ENCODE measurements at regions not wholly inside any gene's neighbourhood (a gene's known extent, or its start where the extent isn't known, plus 50 kb on each side); places are given as distances from the start of the nearest gene placed in this dataset.
A peak's percentile ranks its signal among the peaks of the same experiment; 100 is the strongest.

DNA sequence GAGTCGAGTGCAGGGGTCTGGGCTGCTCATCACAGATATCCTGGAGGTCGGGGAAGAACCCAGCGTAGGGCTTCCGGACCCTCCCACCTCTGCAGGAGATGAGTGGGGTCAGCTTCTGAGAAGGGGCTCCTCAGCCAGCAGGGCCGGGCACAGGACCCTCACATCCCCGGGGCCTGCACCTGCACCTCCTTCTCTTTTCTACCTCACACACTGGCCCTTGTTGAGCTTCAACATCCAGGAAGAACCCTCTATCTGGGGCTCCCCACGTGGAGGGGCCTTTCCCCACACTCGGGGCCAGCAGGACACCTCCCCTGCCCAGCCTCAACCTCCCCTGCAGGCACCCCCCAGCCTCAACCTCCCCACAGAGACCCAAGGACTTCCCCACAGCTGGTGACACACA is 299.4 kb downstream of the CTTN start:
- TF ChIP-seq, protein P1, sequence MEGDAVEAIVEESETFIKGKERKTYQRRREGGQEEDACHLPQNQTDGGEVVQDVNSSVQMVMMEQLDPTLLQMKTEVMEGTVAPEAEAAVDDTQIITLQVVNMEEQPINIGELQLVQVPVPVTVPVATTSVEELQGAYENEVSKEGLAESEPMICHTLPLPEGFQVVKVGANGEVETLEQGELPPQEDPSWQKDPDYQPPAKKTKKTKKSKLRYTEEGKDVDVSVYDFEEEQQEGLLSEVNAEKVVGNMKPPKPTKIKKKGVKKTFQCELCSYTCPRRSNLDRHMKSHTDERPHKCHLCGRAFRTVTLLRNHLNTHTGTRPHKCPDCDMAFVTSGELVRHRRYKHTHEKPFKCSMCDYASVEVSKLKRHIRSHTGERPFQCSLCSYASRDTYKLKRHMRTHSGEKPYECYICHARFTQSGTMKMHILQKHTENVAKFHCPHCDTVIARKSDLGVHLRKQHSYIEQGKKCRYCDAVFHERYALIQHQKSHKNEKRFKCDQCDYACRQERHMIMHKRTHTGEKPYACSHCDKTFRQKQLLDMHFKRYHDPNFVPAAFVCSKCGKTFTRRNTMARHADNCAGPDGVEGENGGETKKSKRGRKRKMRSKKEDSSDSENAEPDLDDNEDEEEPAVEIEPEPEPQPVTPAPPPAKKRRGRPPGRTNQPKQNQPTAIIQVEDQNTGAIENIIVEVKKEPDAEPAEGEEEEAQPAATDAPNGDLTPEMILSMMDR (IDR thresholded peaks at IDR 0.05), result no peak
- Mint-ChIP-seq H3K9me3 (ENCODE audit: low read depth) (peaks cover 10% of the 10 kb centered on the region), H3K27me3 (ENCODE audit: low read depth) (peaks cover 22% of the 10 kb centered on the region), H3K36me3 (ENCODE audit: low read depth) (no peaks in the 10 kb centered on the region), H3K4me1 (ENCODE audit: low read depth) (no peaks in the 10 kb centered on the region), H3K4me3 (ENCODE audit: unreplicated experiment) (no peak overlapping the region), H3K27ac (ENCODE audit: unreplicated experiment) (no peak overlapping the region)
- no peak for DNase-seq (ENCODE audit: low spot score)

GRCh38 chr11:70698871-70699270 is 300.5 kb downstream of the CTTN start:
- DNase-seq (ENCODE audit: low spot score), result peak; percentile 69
- Mint-ChIP-seq H3K36me3 (ENCODE audit: low read depth) (no peaks in the 10 kb centered on the region), H3K27ac (ENCODE audit: unreplicated experiment) (no peak overlapping the region), H3K27me3 (ENCODE audit: low read depth) (peaks cover 10% of the 10 kb centered on the region), H3K4me1 (ENCODE audit: low read depth) (no peaks in the 10 kb centered on the region), H3K9me3 (ENCODE audit: low read depth) (peaks cover 10% of the 10 kb centered on the region), H3K4me3 (ENCODE audit: unreplicated experiment) (no peak overlapping the region)
- TF ChIP-seq, protein P1 (IDR thresholded peaks at IDR 0.05), result no peak

DNA sequence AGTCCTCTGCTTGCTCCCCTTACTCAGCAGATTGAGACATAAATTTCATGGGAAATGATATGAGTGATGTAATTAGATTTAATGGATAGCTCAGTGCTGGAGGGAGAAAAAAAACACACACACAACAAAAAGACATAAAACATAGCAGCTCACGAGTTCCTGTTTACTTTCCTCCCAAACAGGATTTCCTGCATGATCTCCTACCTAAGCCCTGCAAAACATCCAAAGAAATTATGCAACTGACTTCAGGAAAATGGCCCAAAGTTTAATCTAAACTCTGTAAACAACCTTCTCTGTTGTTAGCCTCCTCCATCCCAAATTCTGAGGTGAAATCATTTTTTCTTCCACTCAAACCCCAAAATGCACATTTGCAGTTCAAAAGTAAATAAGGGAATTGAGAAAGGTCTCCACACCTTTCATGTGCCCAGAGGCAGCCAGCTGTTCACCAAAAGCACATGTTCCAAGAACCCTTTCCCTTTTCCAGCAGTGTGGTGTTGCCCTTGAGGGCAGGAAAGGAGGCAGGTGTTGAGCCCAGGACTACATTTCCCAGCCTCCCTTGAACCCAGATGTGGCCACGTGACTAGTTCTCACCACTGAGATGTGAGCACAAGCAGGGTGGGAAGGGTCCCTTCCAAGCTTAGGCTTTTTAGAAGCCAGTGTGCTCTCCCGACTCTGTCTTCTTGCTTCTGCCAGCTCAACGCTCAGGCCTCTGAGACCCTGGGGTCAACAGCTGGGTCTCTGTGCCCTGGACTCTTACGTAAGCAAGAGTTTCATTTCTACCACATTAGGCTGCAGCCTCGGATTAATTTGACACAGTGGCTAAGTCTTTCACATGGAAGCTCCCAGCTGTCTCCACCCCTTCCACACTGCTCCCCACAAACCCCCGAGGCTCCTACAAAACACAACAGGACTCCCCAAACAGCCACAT is 301.2 kb downstream of the CTTN start:
- no peaks in the 10 kb centered on the region for H3K36me3 Mint-ChIP-seq (ENCODE audit: low read depth)
- H3K9me3 Mint-ChIP-seq (ENCODE audit: low read depth), result peaks cover 10% of the 10 kb centered on the region
- no peak for DNase-seq (ENCODE audit: low spot score)
- TF ChIP-seq, protein P1 (IDR thresholded peaks at IDR 0.05), result no peak
- no peak overlapping the region for H3K27ac Mint-ChIP-seq (ENCODE audit: unreplicated experiment)
- H3K27me3 Mint-ChIP-seq (ENCODE audit: low read depth), result peaks cover 10% of the 10 kb centered on the region
- H3K4me1 Mint-ChIP-seq (ENCODE audit: low read depth), result no peaks in the 10 kb centered on the region
- H3K4me3 Mint-ChIP-seq (ENCODE audit: unreplicated experiment), result no peak overlapping the region

DNA sequence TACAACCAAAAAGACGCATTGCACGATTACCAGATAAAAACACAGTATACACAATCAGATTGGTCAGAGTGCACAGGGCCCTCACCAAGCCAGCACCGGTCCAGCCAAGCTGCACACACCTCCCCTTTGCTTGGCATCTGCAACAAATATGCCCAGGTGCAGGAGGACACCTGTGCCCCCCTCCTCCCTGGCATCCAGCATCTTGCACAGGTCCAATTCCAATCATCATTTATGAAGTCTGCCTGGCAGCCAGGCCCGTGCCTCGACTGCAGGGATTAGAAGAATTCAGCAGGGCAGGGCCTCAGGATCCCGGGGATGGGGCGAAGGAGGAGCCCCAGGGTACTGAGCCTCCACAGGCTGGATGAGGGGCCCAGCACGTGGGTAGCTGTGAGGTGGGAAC is 302.1 kb downstream of the CTTN start:
- no peak for DNase-seq (ENCODE audit: low spot score)
- Mint-ChIP-seq H3K4me3 (ENCODE audit: unreplicated experiment) (no peak overlapping the region), H3K4me1 (ENCODE audit: low read depth) (no peaks in the 10 kb centered on the region), H3K36me3 (ENCODE audit: low read depth) (no peaks in the 10 kb centered on the region), H3K27ac (ENCODE audit: unreplicated experiment) (no peak overlapping the region), H3K9me3 (ENCODE audit: low read depth) (peaks cover 10% of the 10 kb centered on the region), H3K27me3 (ENCODE audit: low read depth) (peaks cover 10% of the 10 kb centered on the region)
- TF ChIP-seq, protein P1 (IDR thresholded peaks at IDR 0.05), result no peak

DNA sequence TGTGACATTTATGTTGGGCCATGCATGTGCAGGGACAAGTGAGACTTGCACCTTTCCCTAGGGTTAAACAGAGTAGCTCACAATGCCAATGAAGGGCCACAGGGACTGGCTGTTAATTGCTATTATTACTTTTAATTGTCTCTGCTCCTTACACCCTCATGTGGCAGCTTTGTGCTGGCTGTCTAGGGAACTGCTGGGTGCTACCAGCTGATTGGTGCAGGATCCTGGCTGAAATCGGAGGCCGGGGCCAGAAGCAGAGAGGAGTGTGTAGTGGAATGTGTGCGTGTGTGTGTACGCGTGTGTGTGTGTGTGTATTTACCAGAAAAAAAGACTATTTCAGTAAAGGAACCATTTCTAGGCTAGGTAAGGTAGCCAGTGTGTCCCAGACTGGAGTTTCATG is 302.5 kb downstream of the CTTN start:
- peaks cover 10% of the 10 kb centered on the region for H3K9me3 Mint-ChIP-seq (ENCODE audit: low read depth)
- no peaks in the 10 kb centered on the region for H3K36me3 Mint-ChIP-seq (ENCODE audit: low read depth)
- no peak for DNase-seq (ENCODE audit: low spot score)
- H3K27me3 Mint-ChIP-seq (ENCODE audit: low read depth), result peaks cover 10% of the 10 kb centered on the region
- no peak overlapping the region for H3K4me3 Mint-ChIP-seq (ENCODE audit: unreplicated experiment)
- H3K27ac Mint-ChIP-seq (ENCODE audit: unreplicated experiment), result no peak overlapping the region
- H3K4me1 Mint-ChIP-seq (ENCODE audit: low read depth), result no peaks in the 10 kb centered on the region
- TF ChIP-seq, protein P1 (IDR thresholded peaks at IDR 0.05), result no peak

Data from chondrocyte (in vitro differentiated cells).